ENCODE measurements at regions not wholly inside any gene's neighbourhood (a gene's known extent, or its start where the extent isn't known, plus 50 kb on each side); places are given as distances from the start of the nearest gene placed in this dataset.
"Not testable (repeated sequence)": the region's sequence is repeated elsewhere in the genome, so short reads cannot be mapped to it uniquely, and the experiment has no call there.

- H3K36me3 ChIP-seq (ENCODE audit: control insufficient read depth in 2 of 3, insufficient read depth in 3 of 3, low read length in 3 of 3); H3K27ac Mint-ChIP-seq; ATAC-seq; H3K9me3 Mint-ChIP-seq; H3K9me3 ChIP-seq (ENCODE audit: control insufficient read depth in 2 of 3, low read length in 3 of 3); H3K27ac ChIP-seq (ENCODE audit: low read depth, low read length); H3K27me3 ChIP-seq (ENCODE audit: control insufficient read depth in 2 of 2, insufficient read depth in 2 of 2, low read length in 2 of 2); H3K4me1 ChIP-seq (ENCODE audit: control insufficient read depth in 2 of 2, insufficient read depth in 2 of 2, low read length in 2 of 2); POLR2A ChIA-PET; DNase-seq; intact Hi-C loops (cut with micrococcal nuclease); H3K4me3 ChIP-seq (ENCODE audit: low read length); H3K27me3 Mint-ChIP-seq; H3K36me3 Mint-ChIP-seq: not testable (repeated sequence)
- CTCF ChIA-PET: interaction anchor here (0.6 kb wide), 1 partner anchor 11 kb away, joined by 3 read pairs; no protein-coding TSS in a partner anchor
- H3K4me3 Mint-ChIP-seq: peak overlapping the region in 1 of 10 donors; percentile 62
- H3K4me1 Mint-ChIP-seq: peaks cover 0 to 13% (median 7%) of the 10 kb centered on the region in 7 donors
These were observed 116.8 kb downstream of the NPIPB11 start for GRCh38 chr16:29289516-29290239.

GRCh38 chr16:29288711-29289474 lies 117.6 kb downstream of the NPIPB11 start:
- CTCF ChIA-PET; H3K9me3 ChIP-seq (ENCODE audit: control insufficient read depth in 2 of 3, low read length in 3 of 3); H3K27me3 ChIP-seq (ENCODE audit: control insufficient read depth in 2 of 2, insufficient read depth in 2 of 2, low read length in 2 of 2); H3K36me3 Mint-ChIP-seq; H3K27me3 Mint-ChIP-seq; intact Hi-C loops (cut with micrococcal nuclease); ATAC-seq; DNase-seq; H3K27ac ChIP-seq (ENCODE audit: low read depth, low read length); H3K27ac Mint-ChIP-seq; H3K4me3 ChIP-seq (ENCODE audit: low read length); H3K4me1 ChIP-seq (ENCODE audit: control insufficient read depth in 2 of 2, insufficient read depth in 2 of 2, low read length in 2 of 2); POLR2A ChIA-PET; H3K9me3 Mint-ChIP-seq; H3K4me3 Mint-ChIP-seq; H3K36me3 ChIP-seq (ENCODE audit: control insufficient read depth in 2 of 3, insufficient read depth in 3 of 3, low read length in 3 of 3): not testable (repeated sequence)
- H3K4me1 Mint-ChIP-seq: peaks cover 0 to 18% (median 7%) of the 10 kb centered on the region in 7 donors

- intact Hi-C loops (cut with micrococcal nuclease); H3K36me3 ChIP-seq (ENCODE audit: control insufficient read depth in 2 of 3, insufficient read depth in 3 of 3, low read length in 3 of 3); H3K4me1 ChIP-seq (ENCODE audit: control insufficient read depth in 2 of 2, insufficient read depth in 2 of 2, low read length in 2 of 2); H3K9me3 Mint-ChIP-seq; H3K27me3 Mint-ChIP-seq; CTCF ChIA-PET; H3K4me3 Mint-ChIP-seq; DNase-seq; H3K36me3 Mint-ChIP-seq; H3K9me3 ChIP-seq (ENCODE audit: control insufficient read depth in 2 of 3, low read length in 3 of 3); H3K27me3 ChIP-seq (ENCODE audit: control insufficient read depth in 2 of 2, insufficient read depth in 2 of 2, low read length in 2 of 2); H3K27ac ChIP-seq (ENCODE audit: low read depth, low read length); POLR2A ChIA-PET; H3K4me3 ChIP-seq (ENCODE audit: low read length); ATAC-seq: not testable (repeated sequence)
- H3K4me1 Mint-ChIP-seq: peaks cover 0 to 20% (median 10%) of the 10 kb centered on the region in 7 donors
- H3K27ac Mint-ChIP-seq: peak overlapping the region in 1 of 9 donors; percentile 82
These were observed 118.5 kb downstream of the NPIPB11 start for GRCh38 chr16:29287871-29288535.

DNA sequence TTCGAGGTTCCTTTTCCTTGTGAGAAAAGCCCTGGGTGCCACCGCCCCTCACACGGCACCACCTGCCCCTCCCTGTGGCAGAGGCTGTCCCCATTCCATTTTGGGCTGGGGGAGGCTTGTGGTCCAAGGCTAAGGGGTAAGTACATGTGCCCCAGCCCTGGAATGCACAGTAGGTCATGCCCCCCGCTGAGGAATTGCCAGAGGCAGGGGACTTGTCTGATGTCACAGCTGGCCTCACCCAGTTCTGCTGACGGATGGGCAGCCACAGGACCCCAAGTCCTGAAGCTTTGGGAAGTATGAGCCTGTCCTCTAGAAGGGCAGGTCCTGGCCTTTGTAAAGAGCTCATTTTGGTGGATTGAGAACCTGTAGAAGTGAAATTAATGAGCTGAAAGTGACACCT lies 119.3 kb downstream of the NPIPB11 start:
- H3K27me3 Mint-ChIP-seq; H3K36me3 ChIP-seq (ENCODE audit: control insufficient read depth in 2 of 3, insufficient read depth in 3 of 3, low read length in 3 of 3); H3K27ac Mint-ChIP-seq; H3K4me1 ChIP-seq (ENCODE audit: control insufficient read depth in 2 of 2, insufficient read depth in 2 of 2, low read length in 2 of 2); H3K27me3 ChIP-seq (ENCODE audit: control insufficient read depth in 2 of 2, insufficient read depth in 2 of 2, low read length in 2 of 2); H3K27ac ChIP-seq (ENCODE audit: low read depth, low read length); CTCF ChIA-PET; ATAC-seq; DNase-seq; POLR2A ChIA-PET; H3K36me3 Mint-ChIP-seq; intact Hi-C loops (cut with micrococcal nuclease); H3K9me3 Mint-ChIP-seq; H3K4me3 Mint-ChIP-seq; H3K9me3 ChIP-seq (ENCODE audit: control insufficient read depth in 2 of 3, low read length in 3 of 3); H3K4me3 ChIP-seq (ENCODE audit: low read length): not testable (repeated sequence)
- H3K4me1 Mint-ChIP-seq: peaks cover 0 to 20% (median 10%) of the 10 kb centered on the region in 7 donors

DNA sequence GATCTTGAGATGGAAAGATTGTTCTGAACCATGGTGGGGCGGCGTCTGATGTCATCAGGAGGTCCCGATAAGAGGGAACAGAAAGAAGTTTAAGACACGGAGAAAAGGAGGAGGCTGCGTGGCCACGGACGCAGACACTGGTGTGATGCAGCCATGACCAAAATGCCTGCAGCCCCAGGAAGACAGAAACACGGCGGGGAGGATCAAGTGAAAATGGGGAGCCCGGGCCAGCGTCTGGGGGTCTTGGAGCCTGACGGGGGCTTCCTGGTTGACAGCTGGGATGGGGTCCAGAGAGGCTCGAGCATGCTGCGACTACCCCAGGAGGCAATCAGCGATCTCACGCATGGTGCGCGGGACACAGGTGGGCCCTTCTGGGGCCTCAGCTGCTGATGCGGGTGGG lies 119.7 kb downstream of the NPIPB11 start:
- H3K4me1 ChIP-seq (ENCODE audit: control insufficient read depth in 2 of 2, insufficient read depth in 2 of 2, low read length in 2 of 2); H3K27ac ChIP-seq (ENCODE audit: low read depth, low read length); DNase-seq; CTCF ChIA-PET; H3K4me3 Mint-ChIP-seq; ATAC-seq; H3K4me3 ChIP-seq (ENCODE audit: low read length); POLR2A ChIA-PET; H3K9me3 Mint-ChIP-seq; H3K9me3 ChIP-seq (ENCODE audit: control insufficient read depth in 2 of 3, low read length in 3 of 3); H3K27me3 Mint-ChIP-seq; H3K27me3 ChIP-seq (ENCODE audit: control insufficient read depth in 2 of 2, insufficient read depth in 2 of 2, low read length in 2 of 2); intact Hi-C loops (cut with micrococcal nuclease); H3K36me3 ChIP-seq (ENCODE audit: control insufficient read depth in 2 of 3, insufficient read depth in 3 of 3, low read length in 3 of 3): not testable (repeated sequence)
- Mint-ChIP-seq H3K27ac (peak overlapping the region in 1 of 9 donors; percentile 54), H3K36me3 (peaks cover 0 to 11% (median 4%) of the 10 kb centered on the region in 5 donors), H3K4me1 (peaks cover 0 to 20% (median 10%) of the 10 kb centered on the region in 7 donors)

- DNase-seq; H3K27ac ChIP-seq (ENCODE audit: low read depth, low read length); H3K27ac Mint-ChIP-seq; H3K9me3 ChIP-seq (ENCODE audit: control insufficient read depth in 2 of 3, low read length in 3 of 3); H3K27me3 ChIP-seq (ENCODE audit: control insufficient read depth in 2 of 2, insufficient read depth in 2 of 2, low read length in 2 of 2); H3K36me3 ChIP-seq (ENCODE audit: control insufficient read depth in 2 of 3, insufficient read depth in 3 of 3, low read length in 3 of 3); intact Hi-C loops (cut with micrococcal nuclease); H3K4me3 ChIP-seq (ENCODE audit: low read length); CTCF ChIA-PET; H3K4me3 Mint-ChIP-seq; H3K4me1 ChIP-seq (ENCODE audit: control insufficient read depth in 2 of 2, insufficient read depth in 2 of 2, low read length in 2 of 2); H3K9me3 Mint-ChIP-seq; POLR2A ChIA-PET; H3K27me3 Mint-ChIP-seq; ATAC-seq: not testable (repeated sequence)
- peaks cover 0 to 20% (median 10%) of the 10 kb centered on the region in 7 donors for H3K4me1 Mint-ChIP-seq
- H3K36me3 Mint-ChIP-seq: peaks cover 0 to 15% (median 4%) of the 10 kb centered on the region in 5 donors
These were observed 120.3 kb downstream of the NPIPB11 start for GRCh38 chr16:29286161-29286560.

Measured in naive thymus-derived CD4-positive, alpha-beta T cell (primary cell).